SU-DHL-6 (cell line): ENCODE measurements at regions not wholly inside any gene's neighbourhood (a gene's known extent, or its start where the extent isn't known, plus 50 kb on each side); places are given as distances from the start of the nearest gene placed in this dataset.

Experiments used
- EZH2phosphoT487 ChIP-seq: fragments of 200-600 bp; sonication (generic), shearing (Covaris generic); conservative IDR thresholded peaks from 2 replicates; pipeline ENCODE4 v1.6.1; 2018; ENCODE audit warnings: mild to moderate bottlenecking, antibody characterized with exemption, low read length, moderate library complexity, mixed read lengths
- TF ChIP-seq, protein P1 (sequence below): fragments of 200-600 bp; sonication (generic); IDR thresholded peaks from one replicate; pipeline ENCODE4 v1.5.1; 2017; ENCODE audit warnings: antibody characterized with exemption, mild to moderate bottlenecking, low read length, moderate library complexity; ENCODE audit not compliant: insufficient read depth, poor library complexity, severe bottlenecking

DNA sequence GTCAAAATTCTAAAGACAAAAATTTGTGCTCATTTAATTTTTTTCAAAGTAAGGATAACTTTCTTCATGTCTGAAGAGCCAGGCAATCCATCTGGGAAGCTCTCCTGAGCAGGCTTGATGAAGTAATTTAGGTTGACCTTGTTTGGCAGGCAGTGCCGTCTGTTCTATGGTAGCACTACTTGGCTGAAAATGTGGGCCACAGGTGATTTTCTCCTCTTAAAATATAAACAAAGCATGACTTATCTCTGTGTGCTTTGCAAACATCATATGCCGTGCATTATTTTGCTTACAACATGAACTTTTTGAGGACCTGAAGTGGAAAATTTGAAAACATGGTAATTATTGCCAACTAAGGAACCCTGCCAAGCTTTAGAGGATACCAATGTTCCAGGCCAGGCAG, 143.2 kb downstream of the RAP2B start:
- TF ChIP-seq, protein P1, sequence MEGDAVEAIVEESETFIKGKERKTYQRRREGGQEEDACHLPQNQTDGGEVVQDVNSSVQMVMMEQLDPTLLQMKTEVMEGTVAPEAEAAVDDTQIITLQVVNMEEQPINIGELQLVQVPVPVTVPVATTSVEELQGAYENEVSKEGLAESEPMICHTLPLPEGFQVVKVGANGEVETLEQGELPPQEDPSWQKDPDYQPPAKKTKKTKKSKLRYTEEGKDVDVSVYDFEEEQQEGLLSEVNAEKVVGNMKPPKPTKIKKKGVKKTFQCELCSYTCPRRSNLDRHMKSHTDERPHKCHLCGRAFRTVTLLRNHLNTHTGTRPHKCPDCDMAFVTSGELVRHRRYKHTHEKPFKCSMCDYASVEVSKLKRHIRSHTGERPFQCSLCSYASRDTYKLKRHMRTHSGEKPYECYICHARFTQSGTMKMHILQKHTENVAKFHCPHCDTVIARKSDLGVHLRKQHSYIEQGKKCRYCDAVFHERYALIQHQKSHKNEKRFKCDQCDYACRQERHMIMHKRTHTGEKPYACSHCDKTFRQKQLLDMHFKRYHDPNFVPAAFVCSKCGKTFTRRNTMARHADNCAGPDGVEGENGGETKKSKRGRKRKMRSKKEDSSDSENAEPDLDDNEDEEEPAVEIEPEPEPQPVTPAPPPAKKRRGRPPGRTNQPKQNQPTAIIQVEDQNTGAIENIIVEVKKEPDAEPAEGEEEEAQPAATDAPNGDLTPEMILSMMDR, result no peak
- TF ChIP-seq EZH2phosphoT487, result no peak
